GM12891 (cell line): ENCODE measurements at regions not wholly inside any gene's neighbourhood (a gene's known extent, or its start where the extent isn't known, plus 50 kb on each side); places are given as distances from the start of the nearest gene placed in this dataset.

Experiments used
- PAX5 ChIP-seq: IDR thresholded peaks from 2 replicates; pipeline ENCODE4 v1.6.1; 2011; ENCODE audit warnings: low read length, moderate library complexity, mild to moderate bottlenecking; ENCODE audit not compliant: insufficient read depth, severe bottlenecking
- POLR2A ChIP-seq: IDR thresholded peaks from 2 replicates; pipeline ENCODE4 v1.6.1; 2011; ENCODE audit warnings: low read depth, low read length, control low read depth
- POLR2AphosphoS5 ChIP-seq: IDR thresholded peaks from 2 replicates; pipeline ENCODE4 v1.6.1; 2011; ENCODE audit warnings: low read depth, low read length, control low read depth
- POU2F2 ChIP-seq: IDR thresholded peaks from 2 replicates; pipeline ENCODE4 v1.6.1; 2011; ENCODE audit warnings: low read depth, mild to moderate bottlenecking, control low read depth, low read length, moderate library complexity
- SPI1 ChIP-seq: IDR thresholded peaks from 2 replicates; pipeline ENCODE4 v1.6.1; 2011; ENCODE audit warnings: low read depth, low read length, control low read depth
- TAF1 ChIP-seq: IDR thresholded peaks from 2 replicates; pipeline ENCODE4 v1.6.1; 2011; ENCODE audit warnings: low read depth, low read length, control low read depth

- TF ChIP-seq PAX5 (no peak), POLR2A (no peak), POLR2AphosphoS5 (no peak), POU2F2 (no peak), TAF1 (no peak), SPI1 (no peak)
These were observed 1835.2 kb upstream of the NUDT12 start for GRCh38 chr5:105397749-105398148.
